Stimulated activated CD4-positive, alpha-beta T cell treated with anti-CD3 and anti-CD28 coated beads, Interleukin-4, amount 100 ng/mL, for 4 hours (primary cell): ENCODE measurements at regions not wholly inside any gene's neighbourhood (a gene's known extent, or its start where the extent isn't known, plus 50 kb on each side); places are given as distances from the start of the nearest gene placed in this dataset.

ENCODE experiments used
- DNase-seq, 2 experiments: peaks; one replicate each; pipeline ENCODE4 v3.0.0-alpha.2; 2020

GRCh38 chrX:39653691-39654090 is 444.1 kb downstream of the BCOR start:
- no peak for DNase-seq

GRCh38 chrX:39654183-39654925 is 443.4 kb downstream of the BCOR start:
- DNase-seq, result no peak

- no peak for DNase-seq
These were observed 442.8 kb downstream of the BCOR start for GRCh38 chrX:39654952-39655351.

- no peak for DNase-seq
These were observed 436.4 kb downstream of the BCOR start for GRCh38 chrX:39661116-39661907.

- no peak for DNase-seq
These were observed 431.8 kb downstream of the BCOR start for GRCh38 chrX:39665830-39666518.

GRCh38 chrX:39667191-39667590 is 430.6 kb downstream of the BCOR start:
- DNase-seq, result no peak

GRCh38 chrX:39667736-39668482 is 429.8 kb downstream of the BCOR start:
- DNase-seq, result no peak

- no peak for DNase-seq
These were observed 428.1 kb downstream of the BCOR start for GRCh38 chrX:39669668-39670067.

GRCh38 chrX:39670281-39670680 is 427.5 kb downstream of the BCOR start:
- no peak for DNase-seq

GRCh38 chrX:39672405-39672804 is 425.4 kb downstream of the BCOR start:
- no peak for DNase-seq

GRCh38 chrX:39674490-39675161 is 423.1 kb downstream of the BCOR start:
- DNase-seq, result no peak

GRCh38 chrX:39675162-39675553 is 422.6 kb downstream of the BCOR start:
- no peak for DNase-seq

GRCh38 chrX:39675619-39676018 is 422.1 kb downstream of the BCOR start:
- no peak for DNase-seq

- no peak for DNase-seq
These were observed 421.3 kb downstream of the BCOR start for GRCh38 chrX:39676434-39676833.

GRCh38 chrX:39677585-39677977 is 420.2 kb downstream of the BCOR start:
- DNase-seq, result no peak

GRCh38 chrX:39677978-39678791 is 419.6 kb downstream of the BCOR start:
- no peak for DNase-seq

- DNase-seq, result no peak
These were observed 418.8 kb downstream of the BCOR start for GRCh38 chrX:39678914-39679313.

- DNase-seq, result no peak
These were observed 418.1 kb downstream of the BCOR start for GRCh38 chrX:39679497-39680157.

GRCh38 chrX:39681885-39682284 is 415.9 kb downstream of the BCOR start:
- no peak for DNase-seq

GRCh38 chrX:39682778-39683177 is 415.0 kb downstream of the BCOR start:
- no peak for DNase-seq

- DNase-seq, result no peak
These were observed 409.6 kb downstream of the BCOR start for GRCh38 chrX:39688219-39688575.
